GM12878 (cell line): ENCODE measurements at regions not wholly inside any gene's neighbourhood (a gene's known extent, or its start where the extent isn't known, plus 50 kb on each side); places are given as distances from the start of the nearest gene placed in this dataset.

Experiments used
- ATAC-seq: fragments of 200-7000 bp; cut with Tn5 transposase; 3 replicates; pipeline ENCODE4 v1.9.1; 2020; ENCODE audit warnings: mild to moderate bottlenecking, moderate library complexity
- BruUV-seq: library from RNA; stranded (reverse); fragments of 400-500 nt; replicated peaks from 2 replicates; lab custom pipeline; 2021; lab: Mats Ljungman, UMichigan
- CTCF ChIA-PET: fragments of 300-600 bp; sonication (Branson Sonifier 250); formaldehyde crosslinking; extraction: SDS; loops from one replicate; lab custom pipeline; 2021; ENCODE audit warnings: inconsistent platforms; lab: Yijun Ruan, JAX
- POLR2A ChIA-PET: fragments of 350-600 bp; formaldehyde crosslinking; extraction: SDS; loops from one replicate; lab custom pipeline; 2021; ENCODE audit warnings: inconsistent platforms; lab: Charles Lee
- RAD21 ChIA-PET: fragments of 300-600 bp; sonication (Branson Sonifier 250); formaldehyde crosslinking; loops from one replicate; lab custom pipeline; 2023; ENCODE audit warnings: antibody characterized with exemption; ENCODE audit not compliant: unreplicated experiment; lab: Charles Lee
- SMC1A ChIA-PET: fragments of 300-600 bp; sonication (Branson Sonifier 250); formaldehyde crosslinking; loops from one replicate; lab custom pipeline; 2023; ENCODE audit not compliant: unreplicated experiment, uncharacterized antibody; lab: Charles Lee
- DNase-seq: peaks from one replicate; pipeline ENCODE4 v3.0.0-alpha.2; 2011; ENCODE audit warnings: low read depth, low spot score
- FAIRE-seq: peaks from 3 replicates; lab custom pipeline; 2011; peaks lifted over from hg19 to GRCh38; lab: Jason Lieb, UNC
- H2AFZ ChIP-seq: 2 replicates; pipeline ENCODE4 v1.6.0; 2011; ENCODE audit warnings: low read depth, low read length, control low read depth; ENCODE audit not compliant: control insufficient read depth
- H3K27ac ChIP-seq: 2 replicates; pipeline ENCODE4 v1.5.1; 2011; ENCODE audit warnings: control low read depth; ENCODE audit not compliant: control insufficient read depth, insufficient read depth
- H3K27me3 ChIP-seq, 2 experiments: replicated peaks in 1 of 2; 2 replicates each; pipeline versions ENCODE4 v1.6.0 to v1.6.1; 2011; ENCODE audit warnings: low read length in 1 of 2; ENCODE audit not compliant: control insufficient read depth in 2 of 2, insufficient read depth in 2 of 2
- H3K36me3 ChIP-seq, 2 experiments: 2 replicates each; pipeline ENCODE4 v1.5.1; 2011; ENCODE audit warnings: low read length in 1 of 2; ENCODE audit not compliant: control insufficient read depth in 2 of 2, insufficient read depth in 2 of 2
- H3K4me1 ChIP-seq: 2 replicates; pipeline ENCODE4 v1.6.1; 2011; ENCODE audit warnings: mild to moderate bottlenecking, low read length, moderate library complexity, mixed read lengths; ENCODE audit not compliant: control insufficient read depth, insufficient read depth
- H3K4me2 ChIP-seq: 2 replicates; pipeline ENCODE4 v1.6.0; 2011; ENCODE audit warnings: control low read depth; ENCODE audit not compliant: control insufficient read depth, insufficient read depth
- H3K4me3 ChIP-seq: fragments of 200-600 bp; sonication (generic); 2 replicates; pipeline ENCODE4 v1.5.1; 2016
- H3K79me2 ChIP-seq: 2 replicates; pipeline ENCODE4 v1.6.0; 2011; ENCODE audit warnings: low read length; ENCODE audit not compliant: control insufficient read depth, insufficient read depth
- H3K9ac ChIP-seq: 2 replicates; pipeline ENCODE4 v1.8.0; 2011; ENCODE audit warnings: low read length, control low read depth, mixed read lengths; ENCODE audit not compliant: control insufficient read depth, insufficient read depth
- H3K9me3 ChIP-seq: replicated peaks from 3 replicates; pipeline ENCODE4 v1.5.1; 2011; ENCODE audit warnings: mild to moderate bottlenecking, low read length; ENCODE audit not compliant: control insufficient read depth, insufficient read depth
- H4K20me1 ChIP-seq: 2 replicates; pipeline ENCODE4 v1.6.0; 2011; ENCODE audit not compliant: control insufficient read depth, insufficient read depth
- ASH2L ChIP-seq: fragments of 300-600, 200-600 bp; sonication (generic); IDR thresholded peaks from 2 replicates; pipeline ENCODE4 v1.6.1; 2017; ENCODE audit warnings: low read depth, mild to moderate bottlenecking, borderline replicate concordance
- DPF2 ChIP-seq: fragments of 450-650 bp; IDR thresholded peaks from 2 replicates; pipeline ENCODE4 v1.6.1; 2017; ENCODE audit warnings: mild to moderate bottlenecking
- IRF4 ChIP-seq: IDR thresholded peaks from 2 replicates; pipeline ENCODE4 v1.6.1; 2011; ENCODE audit warnings: low read depth, low read length
- JUND ChIP-seq: IDR thresholded peaks from 2 replicates; pipeline ENCODE4 v1.6.1; 2012; ENCODE audit warnings: low read depth, mild to moderate bottlenecking, low read length, improper control_type of control experiment, moderate library complexity
- KAT2A ChIP-seq: conservative IDR thresholded peaks from 2 replicates; pipeline ENCODE4 v1.6.1; 2011; ENCODE audit warnings: low read depth, low read length; ENCODE audit not compliant: control insufficient read depth
- KLF5 ChIP-seq: fragments of 450-650 bp; IDR thresholded peaks from 2 replicates; pipeline ENCODE4 v1.6.1; 2014; ENCODE audit warnings: mild to moderate bottlenecking; ENCODE audit not compliant: partially characterized antibody
- MYB ChIP-seq: fragments of 150-350 bp; IDR thresholded peaks from 2 replicates; pipeline ENCODE4 v1.6.1; 2014; ENCODE audit warnings: mild to moderate bottlenecking, low read depth, low read length, borderline replicate concordance
- RAD51 ChIP-seq: fragments of 450-650 bp; IDR thresholded peaks from 2 replicates; pipeline ENCODE4 v1.6.1; 2016; ENCODE audit warnings: moderate library complexity, mild to moderate bottlenecking, inconsistent platforms
- RB1 ChIP-seq: fragments of 450-650 bp; formaldehyde crosslinking; IDR thresholded peaks from 2 replicates; pipeline ENCODE4 v1.6.1; 2017; ENCODE audit warnings: mild to moderate bottlenecking, borderline replicate concordance
- RUNX3 ChIP-seq: IDR thresholded peaks from 2 replicates; pipeline ENCODE4 v1.6.1; 2012; ENCODE audit warnings: low read length, inconsistent platforms
- SMAD1 ChIP-seq: fragments of 450-650 bp; IDR thresholded peaks from 2 replicates; pipeline ENCODE4 v1.6.1; 2018; ENCODE audit warnings: mild to moderate bottlenecking, low read depth; ENCODE audit not compliant: partially characterized antibody
- SRF ChIP-seq, 2 experiments: IDR thresholded peaks; 2 replicates each; pipeline ENCODE4 v1.6.1; 2011; ENCODE audit warnings: low read depth in 2 of 2, low read length in 2 of 2, mild to moderate bottlenecking in 1 of 2, moderate library complexity in 1 of 2
- TAF1 ChIP-seq: IDR thresholded peaks from 2 replicates; pipeline ENCODE4 v1.6.1; 2011; ENCODE audit warnings: mild to moderate bottlenecking, low read depth, low read length, borderline replicate concordance
- TCF7 ChIP-seq: IDR thresholded peaks from 2 replicates; pipeline ENCODE4 v1.6.1; 2014; ENCODE audit warnings: antibody characterized with exemption, borderline replicate concordance
- WGBS: methylation state at CpG from one replicate; pipeline ENCODE4 v1.1.6; 2016; ENCODE audit warnings: low lambda C conversion rate; ENCODE audit not compliant: insufficient replicate concordance, insufficient coverage; ENCODE audit errors: missing lambda C conversion rate; 5-methylcytosine and 5-hydroxymethylcytosine counted together
- in situ Hi-C: fragments of 300-500 bp; cut with MboI; formaldehyde crosslinking; loops from 9 replicates; pipeline ENCODE4 v1.14.3; 2018; ENCODE audit warnings: mixed read lengths
- intact Hi-C: fragments of 100-400 bp; cut with micrococcal nuclease; formaldehyde crosslinking; loops from one replicate; pipeline ENCODE4 v1.14.2; 2022; ENCODE audit not compliant: unreplicated experiment
- TF ChIP-seq, protein P1 (sequence below): IDR thresholded peaks from 2 replicates; pipeline ENCODE4 v1.6.1; 2012; ENCODE audit warnings: mild to moderate bottlenecking, low read depth, low read length

GRCh38 chr12:85644508-85644907, 191.7 kb downstream of the RASSF9 start:
- no TSS peak for BruUV-seq
- CTCF ChIA-PET = no interaction called here

More at GRCh38 chr12:85644508-85644907, 191.7 kb downstream of the RASSF9 start:
- H3K27me3 ChIP-seq = no peaks in the 10 kb centered on the region
- SMC1A ChIA-PET = no interaction called here
- DNase-seq (no peak), ATAC-seq (no peak), FAIRE-seq (no peak)
- POLR2A ChIA-PET = no interaction called here
- TF ChIP-seq DPF2 = no peak
- no peak for TF ChIP-seq RAD51
- no peak for TF ChIP-seq IRF4
- TF ChIP-seq ASH2L = no peak
- TF ChIP-seq JUND = no peak
- TF ChIP-seq RB1 = no peak
- no peak for TF ChIP-seq KLF5
- no peak for TF ChIP-seq TAF1
- TF ChIP-seq MYB = no peak
- TF ChIP-seq TCF7 = no peak
- no peak for TF ChIP-seq KAT2A
- TF ChIP-seq, protein P1, sequence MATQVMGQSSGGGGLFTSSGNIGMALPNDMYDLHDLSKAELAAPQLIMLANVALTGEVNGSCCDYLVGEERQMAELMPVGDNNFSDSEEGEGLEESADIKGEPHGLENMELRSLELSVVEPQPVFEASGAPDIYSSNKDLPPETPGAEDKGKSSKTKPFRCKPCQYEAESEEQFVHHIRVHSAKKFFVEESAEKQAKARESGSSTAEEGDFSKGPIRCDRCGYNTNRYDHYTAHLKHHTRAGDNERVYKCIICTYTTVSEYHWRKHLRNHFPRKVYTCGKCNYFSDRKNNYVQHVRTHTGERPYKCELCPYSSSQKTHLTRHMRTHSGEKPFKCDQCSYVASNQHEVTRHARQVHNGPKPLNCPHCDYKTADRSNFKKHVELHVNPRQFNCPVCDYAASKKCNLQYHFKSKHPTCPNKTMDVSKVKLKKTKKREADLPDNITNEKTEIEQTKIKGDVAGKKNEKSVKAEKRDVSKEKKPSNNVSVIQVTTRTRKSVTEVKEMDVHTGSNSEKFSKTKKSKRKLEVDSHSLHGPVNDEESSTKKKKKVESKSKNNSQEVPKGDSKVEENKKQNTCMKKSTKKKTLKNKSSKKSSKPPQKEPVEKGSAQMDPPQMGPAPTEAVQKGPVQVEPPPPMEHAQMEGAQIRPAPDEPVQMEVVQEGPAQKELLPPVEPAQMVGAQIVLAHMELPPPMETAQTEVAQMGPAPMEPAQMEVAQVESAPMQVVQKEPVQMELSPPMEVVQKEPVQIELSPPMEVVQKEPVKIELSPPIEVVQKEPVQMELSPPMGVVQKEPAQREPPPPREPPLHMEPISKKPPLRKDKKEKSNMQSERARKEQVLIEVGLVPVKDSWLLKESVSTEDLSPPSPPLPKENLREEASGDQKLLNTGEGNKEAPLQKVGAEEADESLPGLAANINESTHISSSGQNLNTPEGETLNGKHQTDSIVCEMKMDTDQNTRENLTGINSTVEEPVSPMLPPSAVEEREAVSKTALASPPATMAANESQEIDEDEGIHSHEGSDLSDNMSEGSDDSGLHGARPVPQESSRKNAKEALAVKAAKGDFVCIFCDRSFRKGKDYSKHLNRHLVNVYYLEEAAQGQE = no peak
- TF ChIP-seq RUNX3 = no peak
- no peak for TF ChIP-seq SMAD1
- TF ChIP-seq SRF (IDR thresholded peaks at IDR 0.05; ENCODE audit: low read depth in 2 of 2, low read length in 2 of 2) = no peak
- H3K9me3 ChIP-seq = no peaks in the 10 kb centered on the region
- H4K20me1 ChIP-seq = no peaks in the 10 kb centered on the region
- intact Hi-C loops (no loop called here), in situ Hi-C loops (no loop called here)
- no peak overlapping the region for H2AFZ ChIP-seq
- RAD21 ChIA-PET = interaction anchor here (2.0 kb wide), 1 partner anchor 165 kb away, joined by 4 read pairs; no protein-coding TSS in a partner anchor
- no peaks in the 10 kb centered on the region for H3K4me1 ChIP-seq
- no peaks in the 10 kb centered on the region for H3K36me3 ChIP-seq
- 0% methylated on average over 3 of the region's 3 CpGs for WGBS
- H3K4me3 ChIP-seq = no peak overlapping the region
- no peaks in the 10 kb centered on the region for H3K79me2 ChIP-seq
- no peak overlapping the region for H3K27ac ChIP-seq
- no peak overlapping the region for H3K4me2 ChIP-seq
- H3K9ac ChIP-seq = no peak overlapping the region
